Kidney glomerular epithelial cell (primary cell): ENCODE measurements at regions not wholly inside any gene's neighbourhood (a gene's known extent, or its start where the extent isn't known, plus 50 kb on each side); places are given as distances from the start of the nearest gene placed in this dataset.
"Not testable (repeated sequence)": the region's sequence is repeated elsewhere in the genome, so short reads cannot be mapped to it uniquely, and the experiment has no call there.

Experiments
- DNase-seq: peaks from one replicate; lab custom pipeline; 2025; lab: John Stamatoyannopoulos, UW

- no peak for DNase-seq
Observed at GRCh38 chr18:5021558-5021957, 175.5 kb downstream of the AKAIN1 start.

GRCh38 chr18:5015213-5015612 is 181.8 kb downstream of the AKAIN1 start:
- no peak for DNase-seq

DNA sequence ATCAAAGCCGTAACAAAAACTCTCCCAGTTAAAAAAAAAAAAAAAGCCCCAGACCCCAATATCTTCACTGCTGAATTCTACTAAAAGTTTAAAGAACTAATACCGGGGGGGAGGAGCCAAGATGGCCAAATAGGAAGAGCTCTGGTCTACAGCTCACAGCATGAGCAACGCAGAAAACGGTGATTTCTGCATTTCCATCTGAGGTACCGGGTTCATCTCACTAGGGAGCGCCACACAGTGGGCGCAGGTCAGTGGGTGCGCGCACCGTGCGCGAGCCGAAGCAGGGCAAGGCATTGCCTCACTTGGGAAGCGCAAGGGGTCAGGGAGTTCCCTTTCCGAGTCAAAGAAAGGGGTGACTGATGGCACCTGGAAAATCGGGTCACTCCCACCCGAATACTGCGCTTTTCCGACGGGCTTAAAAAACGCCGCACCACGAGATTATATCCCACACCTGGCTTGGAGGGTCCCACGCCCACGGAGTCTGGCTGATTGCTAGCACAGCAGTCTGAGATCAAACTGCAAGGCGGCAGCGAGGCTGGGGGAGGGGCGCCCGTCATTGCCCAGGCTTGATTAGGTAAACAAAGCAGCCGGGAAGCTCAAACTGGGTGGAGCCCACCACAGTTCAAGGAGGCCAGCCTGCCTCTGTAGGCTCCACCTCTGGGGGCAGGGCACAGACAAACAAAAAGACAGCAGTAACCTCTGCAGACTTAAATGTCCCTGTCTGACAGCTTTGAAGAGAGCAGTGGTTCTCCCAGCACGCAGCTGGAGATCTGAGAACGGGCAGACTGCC is 192.8 kb downstream of the AKAIN1 start:
- not testable (repeated sequence) for DNase-seq

DNA sequence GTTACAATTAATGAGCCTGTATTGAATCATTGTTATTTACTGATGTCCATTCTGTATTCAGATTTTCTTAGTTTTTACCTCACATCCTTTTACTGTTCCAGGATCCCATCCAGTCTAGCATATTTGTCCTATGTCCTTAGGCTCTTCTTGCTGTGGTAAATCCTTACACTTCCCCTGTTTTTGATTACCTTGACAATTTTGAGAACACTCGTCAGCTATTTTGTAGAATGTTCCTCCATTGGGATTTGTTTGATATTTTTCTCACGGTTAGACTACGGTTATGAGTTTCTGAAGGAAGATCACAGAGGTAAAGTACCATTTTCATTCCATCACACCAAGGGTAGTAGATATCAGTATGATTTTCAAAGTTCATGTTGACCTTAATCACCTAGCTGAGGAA is 202.3 kb downstream of the AKAIN1 start:
- no peak for DNase-seq

DNA sequence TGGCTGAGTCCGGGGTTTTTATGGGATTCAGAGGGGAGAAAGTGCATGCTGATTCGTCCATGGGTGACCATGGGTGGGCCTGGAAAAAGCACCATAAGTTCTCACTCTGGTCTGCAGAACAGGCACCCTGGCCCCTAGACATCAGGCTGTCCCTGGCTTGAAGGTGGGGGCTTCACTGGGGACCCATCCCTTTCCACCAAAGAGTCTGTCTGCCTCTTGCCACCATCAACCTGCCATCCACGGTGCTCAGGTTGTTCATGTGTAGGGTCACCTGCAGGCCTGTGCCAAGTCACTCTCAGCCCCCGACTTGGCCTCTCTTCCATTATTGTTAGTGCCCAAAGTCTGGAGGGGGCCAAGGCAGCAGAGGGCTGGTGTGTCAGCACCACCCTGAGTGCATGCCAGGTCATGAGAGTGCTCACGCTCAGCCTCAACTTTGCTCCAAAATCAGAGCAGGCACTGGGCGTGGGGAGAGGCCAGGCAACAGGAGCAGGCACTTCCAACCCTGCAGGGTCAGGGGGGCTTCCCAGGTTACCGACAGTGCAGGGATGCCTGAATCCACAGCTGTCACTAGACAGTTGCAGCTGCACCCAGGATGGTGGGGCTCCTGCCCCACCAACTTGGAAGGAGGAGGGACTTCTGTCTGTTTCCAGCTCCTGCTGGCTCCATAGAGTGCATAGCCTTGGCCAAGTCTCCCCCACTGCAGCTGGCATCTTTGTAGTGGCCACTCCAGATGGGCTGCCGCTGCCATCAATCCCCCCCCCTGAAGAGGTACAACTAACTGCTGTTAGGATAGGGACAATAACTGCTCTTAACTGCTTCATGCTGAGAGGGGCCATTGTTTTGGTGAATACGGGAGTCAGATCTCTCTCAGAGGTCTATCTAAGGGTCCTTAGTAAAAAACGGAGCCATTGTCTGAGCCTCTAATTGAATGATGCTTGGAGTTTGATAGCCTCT is 209.3 kb downstream of the AKAIN1 start:
- DNase-seq: no peak

GRCh38 chr18:4986677-4987076 is 210.4 kb downstream of the AKAIN1 start:
- no peak for DNase-seq

GRCh38 chr18:4986066-4986465 is 211.0 kb downstream of the AKAIN1 start:
- DNase-seq: no peak

- no peak for DNase-seq
Observed at GRCh38 chr18:4961121-4961909, 235.7 kb downstream of the AKAIN1 start.

DNA sequence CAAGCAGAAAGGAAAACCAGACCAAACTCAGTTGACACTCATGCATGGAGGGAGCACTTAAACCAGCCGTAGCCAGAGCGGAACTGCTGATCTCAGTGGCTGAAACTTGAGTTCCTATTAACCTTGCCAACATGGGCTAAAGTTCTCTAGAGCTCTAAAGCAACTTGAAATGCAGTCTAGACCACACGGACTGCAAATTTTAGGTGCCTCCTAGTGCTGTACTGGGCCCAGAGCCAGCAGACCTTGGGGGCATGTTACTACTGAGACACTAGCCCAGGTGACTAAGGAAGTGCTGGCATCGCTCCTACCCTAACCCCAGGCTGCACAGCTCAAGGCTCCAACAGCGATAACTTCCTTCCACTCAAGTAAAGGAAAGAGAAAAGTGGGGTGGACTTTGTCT is 236.5 kb downstream of the AKAIN1 start:
- no peak for DNase-seq

DNA sequence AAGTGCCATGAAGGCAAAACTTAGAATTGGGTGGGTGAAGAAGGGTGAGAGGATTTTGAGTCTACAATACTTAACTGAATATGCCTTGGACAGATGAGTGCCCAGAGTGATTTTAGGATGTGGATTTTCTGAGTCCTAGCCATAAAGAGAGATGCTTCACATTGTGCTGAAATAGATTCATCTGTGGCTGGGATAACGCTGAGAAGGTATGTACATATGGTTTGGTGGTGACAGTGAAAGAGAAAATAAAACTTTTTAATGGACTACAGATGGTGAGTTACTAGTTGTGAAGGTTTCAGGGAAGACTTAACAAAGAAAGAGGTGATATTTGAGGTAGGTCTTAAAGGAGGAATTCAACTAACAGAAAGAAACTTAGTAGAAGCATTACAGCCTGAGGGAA is 265.8 kb downstream of the AKAIN1 start:
- DNase-seq: no peak

- DNase-seq: no peak
Observed at GRCh38 chr18:4921548-4921947, 275.5 kb downstream of the AKAIN1 start.

- not testable (repeated sequence) for DNase-seq
Observed at GRCh38 chr18:4917509-4917908, 279.5 kb downstream of the AKAIN1 start.

DNA sequence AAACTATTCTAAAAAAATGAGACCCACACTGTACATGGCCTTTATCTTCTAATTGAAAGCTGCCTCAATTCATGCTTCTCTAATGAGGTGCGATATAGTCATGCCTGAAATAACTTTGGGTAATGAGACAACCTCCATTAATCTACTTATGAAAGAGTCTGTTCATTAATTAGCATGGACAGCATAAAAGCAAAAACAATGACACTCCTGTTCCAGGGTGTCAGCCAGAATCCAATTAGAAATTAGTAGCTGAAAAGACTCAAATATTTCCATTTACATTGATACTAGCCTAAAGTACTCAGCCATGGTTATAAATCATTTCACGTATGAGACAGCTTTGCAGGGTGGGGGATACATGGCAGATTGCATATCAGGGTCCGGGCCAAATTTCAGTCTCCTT is 288.7 kb downstream of the AKAIN1 start:
- no peak for DNase-seq

DNA sequence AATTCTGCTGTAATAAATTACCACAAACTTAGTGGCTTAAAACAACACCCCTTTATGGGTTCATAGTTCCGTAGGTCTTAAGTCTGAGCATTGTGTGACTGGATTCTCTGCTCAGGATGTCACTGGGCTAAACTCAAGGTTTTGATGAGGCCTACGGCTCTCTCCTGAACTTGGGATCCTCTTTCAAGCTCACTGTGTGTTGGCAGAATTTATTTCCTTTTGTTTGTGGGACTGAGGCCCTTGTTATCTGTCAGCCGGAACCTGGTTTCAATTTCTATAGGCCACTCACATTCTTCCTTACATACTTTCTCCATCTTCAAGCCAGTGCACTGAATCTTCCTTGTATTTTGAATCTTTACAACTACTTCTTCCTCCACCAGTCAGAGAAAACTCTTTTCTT is 290.2 kb downstream of the AKAIN1 start:
- DNase-seq: no peak

DNA sequence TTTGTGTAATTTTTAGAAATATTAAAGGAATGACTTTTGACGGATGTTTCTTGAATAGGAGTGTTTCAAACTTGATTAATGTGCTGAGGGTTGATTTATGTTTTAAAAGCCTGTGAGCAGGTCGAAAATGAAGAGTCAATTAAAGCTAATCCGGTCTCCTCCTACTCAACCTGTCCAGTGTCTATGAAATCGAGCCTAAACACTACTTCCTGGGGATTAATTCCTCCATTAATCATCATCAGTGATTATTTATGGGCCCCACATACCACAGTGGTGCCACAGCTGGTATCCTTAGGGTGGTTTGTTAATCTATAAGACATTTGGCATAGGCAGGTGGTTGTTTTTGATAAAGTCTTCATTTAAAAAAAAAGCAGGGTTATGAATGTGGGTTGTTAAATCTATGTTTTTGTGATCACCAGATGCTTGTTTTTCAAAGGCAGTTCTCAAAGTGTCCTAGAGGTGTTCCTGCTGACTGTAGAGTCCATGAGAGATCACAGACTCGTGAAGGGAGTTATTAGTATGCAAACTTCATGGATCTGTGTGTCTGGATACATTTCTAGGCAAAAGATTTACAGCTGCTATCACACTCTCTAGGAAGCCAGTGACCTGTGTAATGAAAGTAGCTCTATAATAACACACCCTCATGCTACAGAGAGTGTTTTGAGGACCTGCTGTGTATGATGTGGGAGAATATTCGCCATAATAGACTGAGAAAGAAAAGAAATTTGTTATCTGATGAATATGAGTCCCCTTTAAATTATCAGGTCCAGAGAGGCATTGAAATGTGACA is 308.6 kb downstream of the AKAIN1 start:
- DNase-seq: no peak

- no peak for DNase-seq
Observed at GRCh38 chr18:4878480-4878879, 318.6 kb downstream of the AKAIN1 start.

DNA sequence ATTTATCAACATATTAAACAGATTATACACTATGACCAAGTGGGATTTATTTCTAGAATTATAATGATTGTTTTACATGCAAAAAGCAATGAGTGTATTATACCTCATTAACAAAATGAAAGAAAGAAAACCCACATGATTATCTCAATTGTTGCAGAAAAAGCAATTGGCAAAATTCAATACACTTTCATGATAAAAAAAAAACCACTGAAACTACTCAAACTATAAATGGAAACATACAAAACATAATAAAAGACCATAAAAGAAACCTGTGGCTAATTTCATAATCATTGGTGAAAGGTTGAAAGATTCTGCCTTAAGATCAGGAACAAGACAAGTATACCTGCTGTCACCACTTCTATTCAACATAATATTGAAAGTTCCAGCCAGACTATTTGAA is 325.9 kb downstream of the AKAIN1 start:
- DNase-seq: no peak

DNA sequence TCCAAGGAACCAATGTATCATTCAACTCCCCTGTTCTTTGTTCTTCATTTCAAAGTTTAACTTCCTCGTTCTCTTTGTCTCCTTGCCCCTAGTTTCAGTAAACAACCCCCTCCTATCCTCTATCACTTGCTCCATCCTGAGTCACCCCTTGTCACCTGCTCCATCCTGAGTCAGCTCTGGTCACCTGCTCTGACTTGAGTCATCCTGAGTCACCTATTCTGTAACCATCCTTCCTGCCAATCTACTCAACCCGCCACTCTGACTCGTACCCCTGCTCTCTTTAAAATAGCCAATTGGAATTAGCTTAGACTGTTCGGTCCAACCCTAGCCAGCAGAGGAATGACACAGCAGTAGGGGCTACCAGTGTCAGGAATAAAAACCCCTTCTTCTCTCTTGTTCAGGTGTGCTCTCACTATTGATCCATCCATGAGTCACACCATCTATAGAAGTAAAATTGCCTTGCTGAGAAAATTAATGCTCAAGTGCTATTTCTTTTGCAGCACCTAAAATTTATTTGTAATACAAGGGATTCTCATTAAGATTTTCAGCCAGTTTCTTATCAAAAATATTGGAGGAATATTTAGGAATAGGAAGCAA is 326.8 kb downstream of the AKAIN1 start:
- no peak for DNase-seq

GRCh38 chr18:4869155-4869554 is 327.9 kb downstream of the AKAIN1 start:
- DNase-seq: no peak

- no peak for DNase-seq
Observed at GRCh38 chr18:4858379-4859127, 338.5 kb downstream of the AKAIN1 start.
